PC-3 (cell line): ENCODE measurements at regions not wholly inside any gene's neighbourhood (a gene's known extent, or its start where the extent isn't known, plus 50 kb on each side); places are given as distances from the start of the nearest gene placed in this dataset.

Experiments used
- ATAC-seq: fragments of 200-7000 bp; cut with Tn5 transposase; 2 replicates; pipeline ENCODE4 v1.9.1; 2020; ENCODE audit warnings: mild to moderate bottlenecking, moderate library complexity
- BruUV-seq: library from RNA; stranded (reverse); fragments of 400-500 nt; replicated peaks from 2 replicates; lab custom pipeline; 2021; lab: Mats Ljungman, UMichigan
- CTCF ChIA-PET: fragments of 300-600 bp; sonication (Branson Sonifier 250); formaldehyde crosslinking; loops from one replicate; lab custom pipeline; 2022; ENCODE audit warnings: antibody characterized with exemption; lab: Charles Lee
- POLR2A ChIA-PET: fragments of 300-600 bp; sonication (Branson Sonifier 250); formaldehyde crosslinking; loops from one replicate; lab custom pipeline; 2022; ENCODE audit warnings: antibody characterized with exemption; ENCODE audit not compliant: unreplicated experiment; lab: Charles Lee
- DNase-seq: peaks from one replicate; pipeline ENCODE4 v3.0.0-alpha.2; 2015
- H2AFZ ChIP-seq: fragments of 300-600 bp; sonication (generic); 2 replicates; pipeline ENCODE4 v1.6.0; 2016; ENCODE audit warnings: antibody characterized with exemption, low read length
- H3F3A ChIP-seq: fragments of 300-600 bp; sonication (generic); one replicate; pipeline ENCODE4 v1.6.0; 2017; ENCODE audit warnings: antibody characterized with exemption, low read length, control low read depth, mild to moderate bottlenecking; ENCODE audit not compliant: unreplicated experiment
- H3K27ac ChIP-seq: fragments of 300-600 bp; sonication (generic); 2 replicates; pipeline ENCODE4 v1.5.1; 2016; ENCODE audit warnings: mild to moderate bottlenecking, low read length
- H3K27me3 ChIP-seq: fragments of 300-600 bp; sonication (generic); 2 replicates; pipeline ENCODE4 v1.6.1; 2016; ENCODE audit warnings: low read length, mixed read lengths
- H3K36me3 ChIP-seq: fragments of 300-600 bp; sonication (generic); 2 replicates; pipeline ENCODE4 v1.6.1; 2016; ENCODE audit warnings: low read depth, mixed run types, low read length, mixed read lengths
- H3K4me1 ChIP-seq: fragments of 300-600 bp; sonication (generic); 2 replicates; pipeline ENCODE4 v1.5.1; 2016; ENCODE audit warnings: low read length; ENCODE audit not compliant: insufficient read depth
- H3K4me2 ChIP-seq: fragments of 300-600 bp; sonication (generic); 2 replicates; pipeline ENCODE4 v1.6.0; 2016; ENCODE audit warnings: low read length
- H3K4me3 ChIP-seq: fragments of 300-600 bp; sonication (generic); 2 replicates; pipeline ENCODE4 v1.5.1; 2016; ENCODE audit warnings: mild to moderate bottlenecking, low read length, mixed read lengths
- H3K79me2 ChIP-seq: fragments of 300-600 bp; sonication (generic); 2 replicates; pipeline ENCODE4 v1.6.1; 2017; ENCODE audit warnings: low read length, mixed read lengths
- H3K9ac ChIP-seq: fragments of 300-600 bp; sonication (generic); 2 replicates; pipeline ENCODE4 v1.6.0; 2016; ENCODE audit warnings: mild to moderate bottlenecking, low read length
- H3K9me2 ChIP-seq: fragments of 300-600 bp; sonication (generic); replicated peaks from 2 replicates; pipeline ENCODE4 v1.6.1; 2016; ENCODE audit warnings: mixed run types, low read length, mixed read lengths
- H3K9me3 ChIP-seq: fragments of 300-600 bp; sonication (generic); 2 replicates; pipeline ENCODE4 v1.6.1; 2016; ENCODE audit warnings: low read length, mixed read lengths
- H4K20me1 ChIP-seq: fragments of 300-600 bp; sonication (generic); 2 replicates; pipeline ENCODE4 v1.6.1; 2016; ENCODE audit warnings: low read length, mixed read lengths
- EZH2 ChIP-seq: fragments of 300-600 bp; sonication (generic); IDR thresholded peaks from one replicate; pipeline ENCODE4 v1.6.1; 2017; ENCODE audit warnings: antibody characterized with exemption, mild to moderate bottlenecking, low read length; ENCODE audit not compliant: unreplicated experiment
- EZH2phosphoT487 ChIP-seq: fragments of 300-600 bp; sonication (generic); IDR thresholded peaks from 2 replicates; pipeline ENCODE4 v1.6.1; 2018; ENCODE audit warnings: mild to moderate bottlenecking, antibody characterized with exemption, low read length, borderline replicate concordance
- intact Hi-C: fragments of 100-400 bp; cut with micrococcal nuclease; formaldehyde crosslinking; loops from 2 replicates; pipeline ENCODE4 v1.9.0; 2023
- TF ChIP-seq, protein P1 (sequence below): fragments of 300-600 bp; sonication (generic); conservative IDR thresholded peaks from 2 replicates; pipeline ENCODE4 v1.5.1; 2017; ENCODE audit warnings: antibody characterized with exemption, low read depth, mild to moderate bottlenecking, low read length

DNA sequence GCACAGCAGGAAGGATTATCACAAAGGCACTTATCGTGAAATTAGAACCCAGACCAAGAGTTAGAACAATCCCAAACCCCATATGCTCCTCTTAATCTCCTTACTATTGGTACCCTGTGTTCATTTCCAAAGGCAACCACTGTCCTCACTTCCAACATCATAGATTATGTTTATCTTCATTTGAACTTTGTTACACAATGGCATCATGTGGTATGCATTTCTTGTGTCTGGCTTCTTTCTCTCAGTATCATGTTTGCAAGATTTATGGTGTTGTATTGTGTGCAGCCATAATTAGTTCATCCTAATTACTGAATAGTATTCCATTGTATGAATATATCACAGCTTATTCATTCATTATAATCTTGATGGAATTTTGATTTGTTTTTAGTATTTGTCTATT is 124.6 kb upstream of the SEC61G start:
- no TSS peak for BruUV-seq
- Histone ChIP-seq H3K79me2 (no peaks in the 10 kb centered on the region), H3K9ac (no peak overlapping the region), H2AFZ (no peak overlapping the region), H3K27me3 (no peaks in the 10 kb centered on the region), H3F3A (no peaks in the 10 kb centered on the region), H3K9me3 (no peaks in the 10 kb centered on the region), H4K20me1 (no peaks in the 10 kb centered on the region), H3K36me3 (no peaks in the 10 kb centered on the region), H3K27ac (no peak overlapping the region), H3K4me2 (no peak overlapping the region), H3K9me2 (no peaks in the 10 kb centered on the region), H3K4me1 (peaks cover 24% of the 10 kb centered on the region), H3K4me3 (no peak overlapping the region)
- ChIA-PET CTCF (no interaction called here), POLR2A (no interaction called here)
- TF ChIP-seq, protein P1, sequence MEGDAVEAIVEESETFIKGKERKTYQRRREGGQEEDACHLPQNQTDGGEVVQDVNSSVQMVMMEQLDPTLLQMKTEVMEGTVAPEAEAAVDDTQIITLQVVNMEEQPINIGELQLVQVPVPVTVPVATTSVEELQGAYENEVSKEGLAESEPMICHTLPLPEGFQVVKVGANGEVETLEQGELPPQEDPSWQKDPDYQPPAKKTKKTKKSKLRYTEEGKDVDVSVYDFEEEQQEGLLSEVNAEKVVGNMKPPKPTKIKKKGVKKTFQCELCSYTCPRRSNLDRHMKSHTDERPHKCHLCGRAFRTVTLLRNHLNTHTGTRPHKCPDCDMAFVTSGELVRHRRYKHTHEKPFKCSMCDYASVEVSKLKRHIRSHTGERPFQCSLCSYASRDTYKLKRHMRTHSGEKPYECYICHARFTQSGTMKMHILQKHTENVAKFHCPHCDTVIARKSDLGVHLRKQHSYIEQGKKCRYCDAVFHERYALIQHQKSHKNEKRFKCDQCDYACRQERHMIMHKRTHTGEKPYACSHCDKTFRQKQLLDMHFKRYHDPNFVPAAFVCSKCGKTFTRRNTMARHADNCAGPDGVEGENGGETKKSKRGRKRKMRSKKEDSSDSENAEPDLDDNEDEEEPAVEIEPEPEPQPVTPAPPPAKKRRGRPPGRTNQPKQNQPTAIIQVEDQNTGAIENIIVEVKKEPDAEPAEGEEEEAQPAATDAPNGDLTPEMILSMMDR: no peak
- TF ChIP-seq EZH2 (no peak), EZH2phosphoT487 (no peak)
- intact Hi-C loops: no loop called here
- ATAC-seq (no peak), DNase-seq (no peak)

DNA sequence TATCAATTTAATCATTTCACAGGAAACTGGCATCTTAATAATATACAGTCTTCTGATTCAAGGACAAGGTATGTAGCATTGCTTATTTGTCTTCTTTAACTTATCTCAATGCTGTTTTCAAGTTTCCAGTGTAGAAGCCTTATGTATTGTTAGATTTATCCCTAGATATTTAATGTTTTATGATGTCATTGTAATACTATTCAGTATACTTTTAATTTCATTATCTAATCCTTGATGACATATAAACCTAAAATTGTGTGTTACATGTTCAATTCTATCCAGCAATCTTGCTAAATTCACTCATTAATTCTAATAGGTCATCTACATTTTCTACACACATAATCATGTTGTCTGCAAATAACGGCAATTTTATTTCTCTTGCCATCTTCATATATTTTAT is 126.3 kb upstream of the SEC61G start:
- Histone ChIP-seq H3K79me2 (no peaks in the 10 kb centered on the region), H4K20me1 (no peaks in the 10 kb centered on the region), H3K9me3 (no peaks in the 10 kb centered on the region), H3K4me2 (no peak overlapping the region), H3K27ac (no peak overlapping the region), H3K36me3 (no peaks in the 10 kb centered on the region), H3K27me3 (no peaks in the 10 kb centered on the region), H2AFZ (no peak overlapping the region), H3K4me3 (no peak overlapping the region), H3F3A (no peaks in the 10 kb centered on the region), H3K9me2 (no peaks in the 10 kb centered on the region), H3K9ac (no peak overlapping the region), H3K4me1 (peaks cover 16% of the 10 kb centered on the region; the same call in 1 of the 2 replicates)
- TF ChIP-seq, protein P1: no peak
- no peak for TF ChIP-seq EZH2phosphoT487
- TF ChIP-seq EZH2: no peak
- intact Hi-C loops: no loop called here
- POLR2A ChIA-PET: no interaction called here
- DNase-seq (no peak), ATAC-seq (no peak)
- no TSS peak for BruUV-seq
- CTCF ChIA-PET: no interaction called here

DNA sequence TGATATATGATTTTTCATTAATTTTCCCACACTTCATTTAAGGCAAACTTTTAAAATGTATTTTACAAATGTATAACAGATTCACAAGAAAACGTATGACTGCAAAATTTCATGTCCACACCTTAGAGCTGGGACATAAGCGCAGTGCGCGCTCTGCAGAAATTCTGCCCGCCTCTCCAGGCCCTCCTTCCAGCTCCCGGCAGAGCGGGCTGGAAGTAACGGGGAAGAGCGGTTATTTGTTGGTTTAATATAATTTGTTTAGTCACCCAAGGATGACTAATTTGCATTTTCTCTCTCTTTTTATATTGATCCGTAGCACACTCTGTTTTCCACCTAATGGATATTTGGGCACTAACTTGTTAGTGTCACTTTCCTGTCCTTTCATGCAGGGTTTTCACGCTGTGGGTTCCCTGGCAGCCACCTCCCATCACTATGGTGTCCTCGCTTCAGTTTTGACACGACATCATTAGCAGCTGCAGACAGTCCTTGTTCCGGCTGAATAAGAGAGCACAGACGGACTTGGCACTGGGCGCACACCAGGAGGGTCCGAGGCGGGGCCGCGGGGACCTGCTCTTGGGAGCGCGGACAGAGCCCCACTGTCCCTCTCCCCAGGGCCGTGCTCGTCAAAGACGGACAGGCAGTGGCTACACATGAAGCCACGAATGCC is 129.2 kb upstream of the SEC61G start:
- ATAC-seq: peak; percentile 18
- BruUV-seq: no TSS peak
- no peaks in the 10 kb centered on the region for H3K9me3 ChIP-seq
- H3K36me3 ChIP-seq: no peaks in the 10 kb centered on the region
- H3F3A ChIP-seq: no peaks in the 10 kb centered on the region
- no peak for DNase-seq
- intact Hi-C loops: no loop called here
- no peaks in the 10 kb centered on the region for H3K27me3 ChIP-seq
- H3K27ac ChIP-seq: no peak overlapping the region
- 0 out of 2 replicates have a peak, but pooled peaks cover 5% of the 10 kb centered on the region for H3K4me1 ChIP-seq
- H4K20me1 ChIP-seq: no peaks in the 10 kb centered on the region
- no peak overlapping the region for H2AFZ ChIP-seq
- ChIA-PET CTCF (no interaction called here), POLR2A (no interaction called here)
- no peak overlapping the region for H3K4me2 ChIP-seq
- no peaks in the 10 kb centered on the region for H3K79me2 ChIP-seq
- no peak overlapping the region for H3K9ac ChIP-seq
- TF ChIP-seq, protein P1: no peak
- H3K4me3 ChIP-seq: no peak overlapping the region
- H3K9me2 ChIP-seq: no peaks in the 10 kb centered on the region
